ENCODE measurements at regions not wholly inside any gene's neighbourhood (a gene's known extent, or its start where the extent isn't known, plus 50 kb on each side); places are given as distances from the start of the nearest gene placed in this dataset.
A peak's percentile ranks its signal among the peaks of the same experiment; 100 is the strongest.
"Not testable (repeated sequence)": the region's sequence is repeated elsewhere in the genome, so short reads cannot be mapped to it uniquely, and the experiment has no call there.

GRCh38 chr10:44576702-44577191, 191.8 kb upstream of the CXCL12 start:
- H3K9me3 ChIP-seq: no peaks in the 10 kb centered on the region
- DNase-seq (peak; percentile 16 to 47), ATAC-seq (peak; percentile 42 to 88 (median 74))
- peak overlapping the region in 7 of 10 donors; percentile 2 to 71 (median 51) for H3K27ac ChIP-seq
- H3K4me3 ChIP-seq: no peak overlapping the region
- TF ChIP-seq CTCF (IDR thresholded peaks at IDR 0.05): no peak
- no peaks in the 10 kb centered on the region for H3K36me3 ChIP-seq
- 76 to 81% methylated on average over 6 of the region's 6 CpGs for WGBS, 2 donors
- H3K4me1 ChIP-seq: no peaks in the 10 kb centered on the region
- intact Hi-C loops (cut with DNase I): no loop called here
- no peaks in the 10 kb centered on the region for H3K27me3 ChIP-seq

- H3K9me3 ChIP-seq: no peaks in the 10 kb centered on the region
- ATAC-seq (no peak), DNase-seq (no peak)
- H3K4me3 ChIP-seq: no peak overlapping the region
- no peak for TF ChIP-seq CTCF (IDR thresholded peaks at IDR 0.05)
- H3K27me3 ChIP-seq: no peaks in the 10 kb centered on the region
- H3K27ac ChIP-seq: peak overlapping the region in 7 of 10 donors; percentile 5 to 71 (median 44)
- intact Hi-C loops (cut with DNase I): no loop called here
- no peaks in the 10 kb centered on the region for H3K4me1 ChIP-seq
- 81 to 85% methylated on average over 3 of the region's 3 CpGs for WGBS, 2 donors
- H3K36me3 ChIP-seq: no peaks in the 10 kb centered on the region
Measured at GRCh38 chr10:44577533-44577932, 192.6 kb upstream of the CXCL12 start.

- no peak for DNase-seq
- 67 to 100% methylated on average over 1 of the region's 1 CpG for WGBS, 2 donors
- Histone ChIP-seq H3K9me3 (no peaks in the 10 kb centered on the region), H3K4me3 (no peak overlapping the region), H3K27ac (no peak overlapping the region), H3K4me1 (no peaks in the 10 kb centered on the region), H3K36me3 (no peaks in the 10 kb centered on the region), H3K27me3 (no peaks in the 10 kb centered on the region)
- ATAC-seq: no peak
- intact Hi-C loops (cut with DNase I): no loop called here
- no peak for TF ChIP-seq CTCF (IDR thresholded peaks at IDR 0.05)
Measured at GRCh38 chr10:44578271-44578670, 193.4 kb upstream of the CXCL12 start.

- 89 to 100% methylated on average over 1 of the region's 1 CpG for WGBS, 2 donors
- H3K4me3 ChIP-seq; H3K27ac ChIP-seq; intact Hi-C loops (cut with DNase I); H3K36me3 ChIP-seq; H3K9me3 ChIP-seq; H3K4me1 ChIP-seq; ATAC-seq; DNase-seq; H3K27me3 ChIP-seq: not testable (repeated sequence)
Measured at GRCh38 chr10:44578963-44579362, 194.1 kb upstream of the CXCL12 start.

DNA sequence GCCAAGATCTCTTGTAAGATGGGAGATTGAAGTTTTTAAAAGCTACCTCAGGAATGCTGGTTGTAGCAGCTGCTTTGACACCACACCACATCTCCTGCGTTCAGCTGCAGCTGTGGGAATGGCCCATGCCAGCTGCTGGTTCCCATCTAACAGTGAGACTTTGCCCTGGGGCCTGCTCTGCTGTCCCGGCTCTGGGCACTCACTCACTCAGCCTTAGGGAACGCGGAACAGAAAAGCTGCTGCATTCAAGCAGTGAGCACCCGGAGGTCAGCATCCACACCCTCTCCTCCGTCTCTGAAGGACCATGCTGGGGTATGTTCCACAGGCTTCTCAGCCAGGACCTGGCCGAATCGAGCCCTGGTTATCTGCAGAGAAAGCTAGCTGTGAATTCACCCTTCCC, 197.1 kb upstream of the CXCL12 start:
- no peaks in the 10 kb centered on the region for H3K27me3 ChIP-seq
- TF ChIP-seq CTCF (IDR thresholded peaks at IDR 0.05): no peak
- ATAC-seq (peak in 3 of 8 donors; percentile 22 to 38 (median 35)), DNase-seq (no peak)
- no peaks in the 10 kb centered on the region for H3K4me1 ChIP-seq
- no peaks in the 10 kb centered on the region for H3K36me3 ChIP-seq
- no peak overlapping the region for H3K4me3 ChIP-seq
- H3K27ac ChIP-seq: peak overlapping the region in 2 of 10 donors; percentile 34 to 51
- 73 to 75% methylated on average over 8 of the region's 8 CpGs for WGBS, 2 donors
- H3K9me3 ChIP-seq: no peaks in the 10 kb centered on the region
- intact Hi-C loops (cut with DNase I): no loop called here

Measured in heart right ventricle (tissue), 16 donors.